PC-3 (cell line): ENCODE measurements at regions not wholly inside any gene's neighbourhood (a gene's known extent, or its start where the extent isn't known, plus 50 kb on each side); places are given as distances from the start of the nearest gene placed in this dataset.

Experiments used
- ATAC-seq: fragments of 200-7000 bp; cut with Tn5 transposase; 2 replicates; pipeline ENCODE4 v1.9.1; 2020; ENCODE audit warnings: mild to moderate bottlenecking, moderate library complexity
- BruUV-seq: library from RNA; stranded (reverse); fragments of 400-500 nt; replicated peaks from 2 replicates; lab custom pipeline; 2021; lab: Mats Ljungman, UMichigan
- CTCF ChIA-PET: fragments of 300-600 bp; sonication (Branson Sonifier 250); formaldehyde crosslinking; loops from one replicate; lab custom pipeline; 2022; ENCODE audit warnings: antibody characterized with exemption; lab: Charles Lee
- POLR2A ChIA-PET: fragments of 300-600 bp; sonication (Branson Sonifier 250); formaldehyde crosslinking; loops from one replicate; lab custom pipeline; 2022; ENCODE audit warnings: antibody characterized with exemption; ENCODE audit not compliant: unreplicated experiment; lab: Charles Lee
- DNase-seq: peaks from one replicate; pipeline ENCODE4 v3.0.0-alpha.2; 2015
- H2AFZ ChIP-seq: fragments of 300-600 bp; sonication (generic); 2 replicates; pipeline ENCODE4 v1.6.0; 2016; ENCODE audit warnings: antibody characterized with exemption, low read length
- H3F3A ChIP-seq: fragments of 300-600 bp; sonication (generic); one replicate; pipeline ENCODE4 v1.6.0; 2017; ENCODE audit warnings: antibody characterized with exemption, low read length, control low read depth, mild to moderate bottlenecking; ENCODE audit not compliant: unreplicated experiment
- H3K27ac ChIP-seq: fragments of 300-600 bp; sonication (generic); 2 replicates; pipeline ENCODE4 v1.5.1; 2016; ENCODE audit warnings: mild to moderate bottlenecking, low read length
- H3K27me3 ChIP-seq: fragments of 300-600 bp; sonication (generic); 2 replicates; pipeline ENCODE4 v1.6.1; 2016; ENCODE audit warnings: low read length, mixed read lengths
- H3K36me3 ChIP-seq: fragments of 300-600 bp; sonication (generic); 2 replicates; pipeline ENCODE4 v1.6.1; 2016; ENCODE audit warnings: low read depth, mixed run types, low read length, mixed read lengths
- H3K4me1 ChIP-seq: fragments of 300-600 bp; sonication (generic); 2 replicates; pipeline ENCODE4 v1.5.1; 2016; ENCODE audit warnings: low read length; ENCODE audit not compliant: insufficient read depth
- H3K4me2 ChIP-seq: fragments of 300-600 bp; sonication (generic); 2 replicates; pipeline ENCODE4 v1.6.0; 2016; ENCODE audit warnings: low read length
- H3K4me3 ChIP-seq: fragments of 300-600 bp; sonication (generic); 2 replicates; pipeline ENCODE4 v1.5.1; 2016; ENCODE audit warnings: mild to moderate bottlenecking, low read length, mixed read lengths
- H3K79me2 ChIP-seq: fragments of 300-600 bp; sonication (generic); 2 replicates; pipeline ENCODE4 v1.6.1; 2017; ENCODE audit warnings: low read length, mixed read lengths
- H3K9ac ChIP-seq: fragments of 300-600 bp; sonication (generic); 2 replicates; pipeline ENCODE4 v1.6.0; 2016; ENCODE audit warnings: mild to moderate bottlenecking, low read length
- H3K9me2 ChIP-seq: fragments of 300-600 bp; sonication (generic); replicated peaks from 2 replicates; pipeline ENCODE4 v1.6.1; 2016; ENCODE audit warnings: mixed run types, low read length, mixed read lengths
- H3K9me3 ChIP-seq: fragments of 300-600 bp; sonication (generic); 2 replicates; pipeline ENCODE4 v1.6.1; 2016; ENCODE audit warnings: low read length, mixed read lengths
- H4K20me1 ChIP-seq: fragments of 300-600 bp; sonication (generic); 2 replicates; pipeline ENCODE4 v1.6.1; 2016; ENCODE audit warnings: low read length, mixed read lengths
- CTCF ChIP-seq: fragments of 300-600 bp; sonication (generic); conservative IDR thresholded peaks from 2 replicates; pipeline ENCODE4 v1.5.1; 2017; ENCODE audit warnings: antibody characterized with exemption, low read depth, mild to moderate bottlenecking, low read length
- EZH2 ChIP-seq: fragments of 300-600 bp; sonication (generic); IDR thresholded peaks from one replicate; pipeline ENCODE4 v1.6.1; 2017; ENCODE audit warnings: antibody characterized with exemption, mild to moderate bottlenecking, low read length; ENCODE audit not compliant: unreplicated experiment
- EZH2phosphoT487 ChIP-seq: fragments of 300-600 bp; sonication (generic); IDR thresholded peaks from 2 replicates; pipeline ENCODE4 v1.6.1; 2018; ENCODE audit warnings: mild to moderate bottlenecking, antibody characterized with exemption, low read length, borderline replicate concordance
- intact Hi-C: fragments of 100-400 bp; cut with micrococcal nuclease; formaldehyde crosslinking; loops from 2 replicates; pipeline ENCODE4 v1.9.0; 2023

- Histone ChIP-seq H3K9me2 (no peaks in the 10 kb centered on the region), H3K27me3 (no peaks in the 10 kb centered on the region), H3F3A (no peaks in the 10 kb centered on the region), H3K36me3 (no peaks in the 10 kb centered on the region), H4K20me1 (no peaks in the 10 kb centered on the region), H3K9me3 (no peaks in the 10 kb centered on the region), H3K4me2 (no peak overlapping the region), H3K9ac (no peak overlapping the region), H3K4me3 (no peak overlapping the region), H2AFZ (no peak overlapping the region), H3K79me2 (no peaks in the 10 kb centered on the region), H3K27ac (no peak overlapping the region), H3K4me1 (peaks cover 33% of the 10 kb centered on the region)
- BruUV-seq: no TSS peak
- intact Hi-C loops: no loop called here
- ChIA-PET POLR2A (no interaction called here), CTCF (no interaction called here)
- TF ChIP-seq EZH2 (no peak), EZH2phosphoT487 (no peak), CTCF (no peak)
- DNase-seq (no peak), ATAC-seq (no peak)
These were observed 105.0 kb upstream of the AGR3 start for GRCh38 chr7:16986755-16987154.

DNA sequence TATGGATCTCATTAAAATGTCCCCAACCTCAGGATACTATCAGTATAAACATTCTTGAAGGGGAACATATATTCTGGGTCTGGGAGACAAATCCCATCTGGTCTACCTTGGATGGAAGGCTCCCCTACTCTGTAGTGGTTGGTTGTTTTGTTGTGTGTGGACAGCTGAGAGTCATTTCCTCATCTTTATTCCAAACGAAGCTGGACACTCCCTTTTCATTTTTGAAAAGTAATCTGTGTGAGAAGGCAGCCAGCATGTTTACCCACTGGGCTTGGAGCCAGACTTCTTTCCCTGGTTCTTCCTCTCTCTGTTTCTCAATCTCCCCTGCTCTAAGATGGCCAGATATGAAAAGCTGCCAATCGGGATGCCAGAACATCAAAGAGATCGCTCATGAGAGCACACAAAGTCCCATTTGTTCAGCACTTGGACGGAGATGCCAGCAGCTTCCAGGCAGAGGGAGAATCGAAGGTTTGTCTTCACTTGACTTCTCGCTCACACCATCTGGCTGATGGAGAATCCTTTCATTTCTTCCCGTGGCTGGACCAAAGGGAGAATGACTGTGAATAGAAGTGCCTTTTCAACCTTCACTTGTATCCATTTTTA, 108.1 kb upstream of the AGR3 start:
- peak; percentile 91 for ATAC-seq
- CTCF ChIA-PET: interaction anchor here (0.8 to 1.4 kb wide), 3 partner anchors 11 to 189 kb away, joined by 3 to 7 read pairs (median 3); no protein-coding TSS in a partner anchor
- Histone ChIP-seq H3K4me2 (peak overlapping the region; percentile 73), H3K27ac (peak overlapping the region; percentile 77), H3K4me3 (peak overlapping the region; percentile 35; the same call in 1 of the 2 replicates), H2AFZ (no peak overlapping the region; the same call in 1 of the 2 replicates), H3K9ac (peak overlapping the region; percentile 44), H3K27me3 (no peaks in the 10 kb centered on the region), H3K36me3 (no peaks in the 10 kb centered on the region), H3K9me2 (no peaks in the 10 kb centered on the region), H4K20me1 (no peaks in the 10 kb centered on the region), H3K4me1 (peaks cover 22% of the 10 kb centered on the region), H3K9me3 (no peaks in the 10 kb centered on the region), H3K79me2 (no peaks in the 10 kb centered on the region), H3F3A (no peaks in the 10 kb centered on the region)
- POLR2A ChIA-PET: interaction anchor here (0.6 to 1.1 kb wide), 2 partner anchors 185 to 195 kb away, joined by 3 to 5 read pairs; partner anchors contain the start of gene AGR2
- TF ChIP-seq EZH2: no peak
- no peak for TF ChIP-seq CTCF
- no peak for TF ChIP-seq EZH2phosphoT487
- intact Hi-C loops: loop anchor here (1.0 kb wide), 1 partner anchor 49 kb away; no protein-coding TSS in a partner anchor
- peak; percentile 98 for DNase-seq
- BruUV-seq: no TSS peak

GRCh38 chr7:16991551-16991950, 109.8 kb upstream of the AGR3 start:
- no peaks in the 10 kb centered on the region for H3K9me3 ChIP-seq
- DNase-seq (no peak), ATAC-seq (no peak)
- H4K20me1 ChIP-seq: no peaks in the 10 kb centered on the region
- ChIA-PET POLR2A (no interaction called here), CTCF (no interaction called here)
- H3K36me3 ChIP-seq: no peaks in the 10 kb centered on the region
- no peaks in the 10 kb centered on the region for H3K9me2 ChIP-seq
- H3K27me3 ChIP-seq: no peaks in the 10 kb centered on the region
- H3K9ac ChIP-seq: no peak overlapping the region
- no peaks in the 10 kb centered on the region for H3K79me2 ChIP-seq
- no peak overlapping the region for H3K4me3 ChIP-seq
- no TSS peak for BruUV-seq
- no peak overlapping the region for H3K27ac ChIP-seq
- H3K4me1 ChIP-seq: peaks cover 17% of the 10 kb centered on the region
- H3K4me2 ChIP-seq: no peak overlapping the region
- no peaks in the 10 kb centered on the region for H3F3A ChIP-seq
- TF ChIP-seq CTCF (no peak), EZH2phosphoT487 (no peak), EZH2 (no peak)
- H2AFZ ChIP-seq: no peak overlapping the region
- intact Hi-C loops: no loop called here
